K562 (cell line): ENCODE measurements at regions not wholly inside any gene's neighbourhood (a gene's known extent, or its start where the extent isn't known, plus 50 kb on each side); places are given as distances from the start of the nearest gene placed in this dataset.

ENCODE experiments used
- ATAC-seq: fragments of 200-7000 bp; cut with Tn5 transposase; 3 replicates; pipeline ENCODE4 v1.9.1; 2020; ENCODE audit warnings: moderate library complexity
- BruUV-seq: library from RNA; stranded (reverse); fragments of 400-500 nt; replicated peaks from 2 replicates; lab custom pipeline; 2021; lab: Mats Ljungman, UMichigan
- CTCF ChIA-PET: fragments of 300-600 bp; formaldehyde crosslinking; extraction: SDS; loops from one replicate; lab custom pipeline; 2021; ENCODE audit warnings: low intra/inter-chr PET ratio; lab: Yijun Ruan, JAX
- POLR2A ChIA-PET: fragments of 300-600, 350-650 bp; sonication (Branson Sonifier 250); formaldehyde crosslinking; extraction: SDS; loops from one replicate; lab custom pipeline; 2021; ENCODE audit warnings: antibody characterized with exemption, inconsistent platforms; lab: Yijun Ruan, JAX
- DNase-seq, 4 experiments: peaks; one replicate each; pipeline versions ENCODE4 v3.0.0 to v3.0.0-alpha.2; 2011 to 2018; ENCODE audit warnings: low spot score in 3 of 4, mixed read lengths in 3 of 4; ENCODE audit errors: extremely low read depth in 1 of 4
- FAIRE-seq: peaks from 2 replicates; lab custom pipeline; 2011; peaks lifted over from hg19 to GRCh38; lab: Jason Lieb, UNC
- H2AFZ ChIP-seq: 2 replicates; pipeline ENCODE4 v1.6.0; 2011; ENCODE audit warnings: low read depth, low read length, control low read depth, inconsistent platforms
- H3K27ac ChIP-seq: fragments of 200-600 bp; 3 replicates; pipeline ENCODE4 v1.8.0; 2011; ENCODE audit warnings: low read depth, mild to moderate bottlenecking, control low read depth, inconsistent platforms, low read length, moderate library complexity, mixed read lengths; ENCODE audit errors: extremely low read depth
- H3K27me3 ChIP-seq, 2 experiments: fragments of 300-600 bp in 1 of 2; 2 replicates in 1 of 2; 3 replicates in 1 of 2; pipeline versions ENCODE4 v1.6.0 to v1.8.0; 2011; ENCODE audit warnings: inconsistent platforms in 2 of 2, low read length in 2 of 2, mild to moderate bottlenecking in 1 of 2, mixed read lengths in 1 of 2, moderate library complexity in 1 of 2; ENCODE audit not compliant: control insufficient read depth in 2 of 2, insufficient read depth in 2 of 2
- H3K36me3 ChIP-seq: fragments of 300-600 bp; 3 replicates; pipeline ENCODE4 v1.8.0; 2011; ENCODE audit warnings: mild to moderate bottlenecking, low read length, inconsistent platforms; ENCODE audit not compliant: control insufficient read depth, insufficient read depth
- H3K4me1 ChIP-seq, 2 experiments: fragments of 200-600 bp in 1 of 2; replicated peaks in 1 of 2; 2 replicates in 1 of 2; 3 replicates in 1 of 2; pipeline versions ENCODE4 v1.5.1 to v1.8.0; 2011; ENCODE audit warnings: inconsistent platforms in 2 of 2, low read length in 2 of 2, mild to moderate bottlenecking in 1 of 2, mixed read lengths in 1 of 2, moderate library complexity in 1 of 2; ENCODE audit not compliant: control insufficient read depth in 2 of 2, insufficient read depth in 2 of 2
- H3K4me2 ChIP-seq: 2 replicates; pipeline ENCODE4 v1.6.1; 2011; ENCODE audit warnings: low read length, control low read depth, inconsistent platforms, mixed read lengths; ENCODE audit not compliant: insufficient read depth
- H3K4me3 ChIP-seq: fragments of 200-600 bp; sonication (generic), shearing (Covaris generic); 2 replicates; pipeline ENCODE4 v1.5.1; 2016; ENCODE audit warnings: control low read depth, inconsistent platforms
- H3K79me2 ChIP-seq: fragments of 200-600 bp; 3 replicates; pipeline ENCODE4 v1.8.0; 2011; ENCODE audit warnings: low read length, inconsistent platforms; ENCODE audit not compliant: control insufficient read depth, insufficient read depth
- H3K9ac ChIP-seq, 2 experiments: 2 replicates each; pipeline versions ENCODE4 v1.6.0 to v1.6.1; 2011; ENCODE audit warnings: low read depth in 2 of 2, low read length in 2 of 2, control low read depth in 1 of 2, inconsistent platforms in 1 of 2, mild to moderate bottlenecking in 1 of 2, mixed read lengths in 1 of 2; ENCODE audit not compliant: insufficient read depth in 1 of 2
- H3K9me1 ChIP-seq: one replicate; pipeline ENCODE4 v1.6.0; 2011; ENCODE audit warnings: inconsistent platforms, mild to moderate bottlenecking, low read length, moderate library complexity; ENCODE audit not compliant: control insufficient read depth, insufficient read depth
- H3K9me3 ChIP-seq: replicated peaks from 2 replicates; pipeline ENCODE4 v1.5.1; 2011; ENCODE audit warnings: low read depth, low read length, inconsistent platforms; ENCODE audit not compliant: control insufficient read depth, insufficient read depth
- H4K20me1 ChIP-seq: replicated peaks from 2 replicates; pipeline ENCODE4 v1.6.1; 2011; ENCODE audit warnings: low read length, inconsistent platforms, mixed read lengths; ENCODE audit not compliant: control insufficient read depth, insufficient read depth
- CBX1 ChIP-seq: sonication (generic); IDR thresholded peaks from 2 replicates; pipeline ENCODE4 v1.6.1; 2016; ENCODE audit warnings: antibody characterized with exemption, low read depth, mild to moderate bottlenecking
- HMG20A ChIP-seq: fragments of 450-650 bp; formaldehyde crosslinking; conservative IDR thresholded peaks from 2 replicates; pipeline ENCODE4 v1.4.0; 2020; ENCODE audit warnings: mild to moderate bottlenecking, mixed read lengths
- PCBP2 ChIP-seq: fragments of 200-400 bp; formaldehyde crosslinking; IDR thresholded peaks from 2 replicates; pipeline ENCODE4 v1.6.1; 2018; ENCODE audit warnings: low read length, low read depth, mild to moderate bottlenecking, moderate library complexity; ENCODE audit not compliant: poor library complexity, severe bottlenecking
- TAF9B ChIP-seq: fragments of 450-650 bp; IDR thresholded peaks from 2 replicates; pipeline ENCODE4 v1.6.1; 2018; ENCODE audit warnings: mild to moderate bottlenecking; ENCODE audit not compliant: partially characterized antibody
- WGBS: fragments of 100-300 bp; shearing (Covaris generic); methylation state at CpG from one replicate; pipeline ENCODE4 v1.1.6; 2016; ENCODE audit warnings: low coverage, mixed read lengths; ENCODE audit not compliant: insufficient coverage; ENCODE audit errors: missing lambda C conversion rate; 5-methylcytosine and 5-hydroxymethylcytosine counted together
- in situ Hi-C: fragments of 300-500 bp; cut with MboI; formaldehyde crosslinking; loops from 4 replicates; pipeline ENCODE4 v1.15.0; 2018; ENCODE audit warnings: inconsistent platforms, mixed read lengths
- intact Hi-C: fragments of 100-400 bp; cut with micrococcal nuclease; formaldehyde crosslinking; loops from 2 replicates; pipeline ENCODE4 v1.14.2; 2022
- TF ChIP-seq, protein P1 (sequence below), 3 experiments: IDR thresholded peaks in 2 of 3; conservative IDR thresholded peaks in 1 of 3; 2 replicates each; pipeline ENCODE4 v1.5.1; 2011 to 2012; ENCODE audit warnings: low read length in 3 of 3, mild to moderate bottlenecking in 3 of 3, control low read depth in 2 of 3, improper control_type of control experiment in 1 of 3, inconsistent platforms in 1 of 3, low read depth in 1 of 3, mixed read lengths in 1 of 3, moderate library complexity in 1 of 3; ENCODE audit not compliant: insufficient read depth in 2 of 3
- TF ChIP-seq, protein P2 (sequence below): fragments of 250-450 bp; sonication (Bioruptor Pico); IDR thresholded peaks from 2 replicates; pipeline ENCODE4 v1.4.0; 2020; ENCODE audit warnings: mild to moderate bottlenecking, moderate library complexity

DNA sequence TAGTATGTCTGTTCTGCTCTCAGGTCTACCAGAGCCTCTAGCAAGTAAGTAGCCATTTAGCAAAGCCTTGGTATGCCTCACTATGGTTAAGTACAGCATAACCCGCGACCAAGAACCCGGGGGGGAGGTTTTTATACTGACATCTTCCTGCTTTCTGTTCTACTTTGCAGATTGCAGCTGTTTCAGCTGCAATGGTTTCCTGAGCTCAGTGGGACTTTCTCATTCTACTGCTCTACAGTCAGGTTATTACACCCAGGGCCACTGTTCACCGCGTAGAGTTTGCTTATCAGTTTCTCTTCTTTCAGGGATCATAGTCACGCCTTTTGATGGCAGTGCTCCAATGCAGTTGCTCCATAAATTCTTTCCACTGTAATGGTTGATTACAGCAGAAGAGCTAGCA lies 631.3 kb downstream of the TFAP2A start:
- Histone ChIP-seq H3K9me1 (no peaks in the 10 kb centered on the region), H3K9ac (no peak overlapping the region), H3K79me2 (no peaks in the 10 kb centered on the region), H3K4me1 (no peaks in the 10 kb centered on the region), H3K9me3 (no peaks in the 10 kb centered on the region), H3K4me3 (no peak overlapping the region), H3K27ac (no peak overlapping the region), H3K4me2 (no peak overlapping the region), H2AFZ (no peak overlapping the region), H3K27me3 (no peaks in the 10 kb centered on the region), H4K20me1 (no peaks in the 10 kb centered on the region), H3K36me3 (no peaks in the 10 kb centered on the region)
- in situ Hi-C loops = no loop called here
- CTCF ChIA-PET = no interaction called here
- intact Hi-C loops = no loop called here
- POLR2A ChIA-PET = no interaction called here
- no TSS peak for BruUV-seq
- TF ChIP-seq HMG20A (CRISPR knock-in tag) (no peak), TAF9B (no peak), CBX1 (no peak), PCBP2 (no peak)
- TF ChIP-seq, protein P1, sequence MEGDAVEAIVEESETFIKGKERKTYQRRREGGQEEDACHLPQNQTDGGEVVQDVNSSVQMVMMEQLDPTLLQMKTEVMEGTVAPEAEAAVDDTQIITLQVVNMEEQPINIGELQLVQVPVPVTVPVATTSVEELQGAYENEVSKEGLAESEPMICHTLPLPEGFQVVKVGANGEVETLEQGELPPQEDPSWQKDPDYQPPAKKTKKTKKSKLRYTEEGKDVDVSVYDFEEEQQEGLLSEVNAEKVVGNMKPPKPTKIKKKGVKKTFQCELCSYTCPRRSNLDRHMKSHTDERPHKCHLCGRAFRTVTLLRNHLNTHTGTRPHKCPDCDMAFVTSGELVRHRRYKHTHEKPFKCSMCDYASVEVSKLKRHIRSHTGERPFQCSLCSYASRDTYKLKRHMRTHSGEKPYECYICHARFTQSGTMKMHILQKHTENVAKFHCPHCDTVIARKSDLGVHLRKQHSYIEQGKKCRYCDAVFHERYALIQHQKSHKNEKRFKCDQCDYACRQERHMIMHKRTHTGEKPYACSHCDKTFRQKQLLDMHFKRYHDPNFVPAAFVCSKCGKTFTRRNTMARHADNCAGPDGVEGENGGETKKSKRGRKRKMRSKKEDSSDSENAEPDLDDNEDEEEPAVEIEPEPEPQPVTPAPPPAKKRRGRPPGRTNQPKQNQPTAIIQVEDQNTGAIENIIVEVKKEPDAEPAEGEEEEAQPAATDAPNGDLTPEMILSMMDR (IDR thresholded peaks at IDR 0.05 in 2 of 3, conservative IDR thresholded peaks at IDR 0.05 in 1 of 3; ENCODE audit: insufficient read depth in 2 of 3, low read depth in 1 of 3, low read length in 3 of 3) = no peak
- TF ChIP-seq, protein P2, sequence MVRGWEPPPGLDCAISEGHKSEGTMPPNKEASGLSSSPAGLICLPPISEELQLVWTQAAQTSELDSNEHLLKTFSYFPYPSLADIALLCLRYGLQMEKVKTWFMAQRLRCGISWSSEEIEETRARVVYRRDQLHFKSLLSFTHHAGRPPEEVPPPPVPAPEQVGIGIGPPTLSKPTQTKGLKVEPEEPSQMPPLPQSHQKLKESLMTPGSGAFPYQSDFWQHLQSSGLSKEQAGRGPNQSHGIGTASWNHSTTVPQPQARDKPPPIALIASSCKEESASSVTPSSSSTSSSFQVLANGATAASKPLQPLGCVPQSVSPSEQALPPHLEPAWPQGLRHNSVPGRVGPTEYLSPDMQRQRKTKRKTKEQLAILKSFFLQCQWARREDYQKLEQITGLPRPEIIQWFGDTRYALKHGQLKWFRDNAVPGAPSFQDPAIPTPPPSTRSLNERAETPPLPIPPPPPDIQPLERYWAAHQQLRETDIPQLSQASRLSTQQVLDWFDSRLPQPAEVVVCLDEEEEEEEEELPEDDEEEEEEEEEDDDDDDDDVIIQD = no peak
- DNase-seq (no peak), ATAC-seq (no peak), FAIRE-seq (no peak)
- 2% methylated on average over 6 of the region's 6 CpGs for WGBS
